ENCODE measurements at regions not wholly inside any gene's neighbourhood (a gene's known extent, or its start where the extent isn't known, plus 50 kb on each side); places are given as distances from the start of the nearest gene placed in this dataset.

GRCh38 chr13:50685956-50686355 is 157.5 kb downstream of the DLEU7 start:
- peak; percentile 35 for DNase-seq

- no peak for DNase-seq
Observed at GRCh38 chr13:50686551-50686950, 156.9 kb downstream of the DLEU7 start.

DNA sequence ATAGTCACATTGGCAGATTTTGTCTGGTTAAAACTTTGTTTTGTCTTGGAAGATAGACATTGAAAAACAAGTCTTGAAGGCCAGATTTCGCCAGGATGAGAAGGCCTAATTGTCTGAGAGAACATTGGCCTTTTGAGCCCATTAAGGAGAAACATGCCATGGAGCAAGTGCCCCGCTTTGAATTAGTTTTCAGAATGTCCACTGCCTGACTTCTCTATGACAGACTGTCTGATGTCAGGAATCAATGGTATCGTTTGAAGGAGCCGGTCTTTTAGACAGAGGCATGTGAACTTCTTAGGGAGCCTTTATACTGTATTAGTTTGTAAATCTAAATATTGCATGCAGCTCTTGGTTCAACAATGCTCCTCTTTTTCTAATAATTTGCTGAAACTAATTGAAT is 155.9 kb downstream of the DLEU7 start:
- no peak for DNase-seq

DNA sequence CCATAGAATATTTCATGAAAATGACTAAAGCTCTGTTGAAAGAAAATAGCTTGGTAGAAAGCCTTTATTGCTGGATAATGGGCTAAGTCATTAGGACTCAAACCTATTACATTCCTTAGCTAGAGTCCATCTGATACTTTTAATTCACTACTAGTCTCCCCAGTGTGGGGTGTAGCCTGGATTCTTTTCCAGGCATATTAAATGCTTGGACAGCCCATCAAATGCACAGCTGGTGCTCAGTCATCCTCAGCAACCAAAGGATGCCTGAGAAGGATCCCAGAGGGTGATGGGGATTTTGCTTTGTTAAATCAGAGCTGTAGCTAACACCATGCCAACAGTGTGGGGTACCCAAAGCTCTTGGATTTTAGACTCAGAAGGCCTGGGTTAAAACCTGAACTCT is 153.5 kb downstream of the DLEU7 start:
- DNase-seq, result no peak

DNA sequence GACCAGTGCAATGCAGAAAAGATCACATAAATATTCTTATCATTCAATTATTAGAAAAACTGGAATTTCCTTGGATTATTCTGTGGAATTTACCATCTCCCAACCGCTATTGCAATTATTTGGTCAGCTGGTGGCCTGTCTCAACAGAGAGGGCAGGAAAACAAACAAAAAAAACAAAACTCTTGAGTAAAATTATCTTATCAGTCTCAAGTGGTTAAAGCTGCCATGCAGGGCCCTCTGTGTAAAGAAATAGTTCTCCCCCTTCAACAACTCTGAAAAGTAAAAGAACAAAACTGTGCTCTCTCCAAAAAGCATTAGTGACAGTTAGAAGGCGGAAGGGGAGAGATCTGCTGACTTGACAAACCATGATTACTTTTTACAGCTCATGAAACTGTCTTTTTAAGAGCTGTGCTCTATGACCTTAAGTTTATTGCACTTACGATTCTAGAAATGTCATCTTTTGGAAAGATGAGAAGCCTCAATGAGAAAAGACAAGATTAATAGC is 152.3 kb downstream of the DLEU7 start:
- no peak for DNase-seq

DNA sequence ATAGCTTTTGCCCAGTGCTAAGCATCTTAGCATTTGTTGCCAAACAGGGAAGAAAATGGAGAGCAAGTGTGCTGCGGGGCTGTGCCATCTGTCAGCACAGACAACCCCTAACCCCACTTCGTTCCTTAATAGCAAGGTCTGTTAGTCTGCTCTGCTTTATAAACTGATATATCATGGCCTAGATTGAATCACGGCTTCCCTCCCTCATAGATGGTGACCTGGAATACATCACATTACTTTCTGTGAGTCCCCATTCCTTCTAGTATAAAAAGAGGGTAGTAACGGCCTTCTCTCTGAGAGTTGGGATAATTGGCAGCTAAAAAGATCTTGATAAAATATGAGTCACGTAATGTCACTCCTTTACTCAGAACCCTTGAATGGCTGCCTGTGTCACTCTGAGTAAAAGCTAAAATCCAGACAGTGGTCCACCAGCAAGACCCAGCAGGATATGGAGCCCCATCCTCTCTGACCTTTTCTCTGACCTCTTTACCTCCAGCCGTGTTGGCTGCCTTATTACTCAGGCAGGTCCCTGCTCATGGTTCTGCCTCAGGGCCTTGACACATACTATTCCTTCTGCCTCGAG is 151.7 kb downstream of the DLEU7 start:
- no peak for DNase-seq

- DNase-seq, result no peak
Observed at GRCh38 chr13:50692396-50692915, 151.0 kb downstream of the DLEU7 start.

DNA sequence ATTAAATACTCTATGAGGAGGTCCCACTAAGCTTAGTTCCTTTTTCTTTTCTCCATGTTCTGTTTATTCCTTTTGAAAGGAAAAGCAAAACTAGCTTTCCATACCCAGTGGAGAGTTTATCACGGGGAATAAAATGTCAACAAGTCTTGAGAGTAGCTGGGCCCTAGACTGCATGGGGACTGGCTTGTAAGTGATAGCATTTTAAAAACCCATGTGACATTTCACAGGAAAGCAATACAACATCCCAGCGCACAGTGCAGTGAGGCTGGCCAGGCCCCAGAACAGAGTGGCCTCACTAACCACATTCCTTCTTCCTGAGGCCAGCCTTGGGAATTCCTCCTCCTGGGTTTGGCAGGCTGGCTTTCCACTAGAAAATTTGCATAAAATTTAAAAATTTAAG is 149.8 kb downstream of the DLEU7 start:
- no peak for DNase-seq

GRCh38 chr13:50697746-50698539 is 145.5 kb downstream of the DLEU7 start:
- DNase-seq, result no peak

GRCh38 chr13:50699874-50700663 is 143.4 kb downstream of the DLEU7 start:
- DNase-seq, result no peak

DNA sequence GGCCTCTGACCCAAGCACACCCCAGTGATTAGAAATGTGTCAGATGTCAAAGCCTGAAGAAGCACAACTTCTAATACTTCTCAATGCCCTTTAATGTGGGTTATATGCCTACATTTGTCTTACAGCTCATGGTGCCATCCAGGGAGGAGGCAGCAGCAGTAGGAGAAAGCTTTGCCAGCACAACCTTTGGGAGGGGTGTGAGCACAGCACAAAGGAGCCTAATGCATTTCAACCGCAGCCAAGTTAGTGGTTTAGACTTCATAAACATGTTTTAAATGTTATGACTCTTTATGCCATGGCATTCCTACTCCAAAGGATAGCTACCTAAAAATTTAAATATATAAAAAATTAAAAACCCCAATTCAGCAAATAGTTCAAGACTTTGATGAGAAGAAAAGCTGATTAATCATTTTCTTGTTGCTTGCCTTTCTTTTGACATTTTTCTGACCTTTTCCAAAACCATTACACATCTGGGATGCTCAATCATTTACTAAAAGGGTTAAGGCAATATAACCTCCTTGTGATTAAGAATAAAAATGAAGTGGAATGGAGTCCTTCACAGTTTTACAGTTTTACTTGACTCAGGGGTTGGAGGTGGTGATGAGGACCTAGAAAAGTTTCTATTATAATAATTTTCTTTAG is 142.7 kb downstream of the DLEU7 start:
- no peak for DNase-seq

DNA sequence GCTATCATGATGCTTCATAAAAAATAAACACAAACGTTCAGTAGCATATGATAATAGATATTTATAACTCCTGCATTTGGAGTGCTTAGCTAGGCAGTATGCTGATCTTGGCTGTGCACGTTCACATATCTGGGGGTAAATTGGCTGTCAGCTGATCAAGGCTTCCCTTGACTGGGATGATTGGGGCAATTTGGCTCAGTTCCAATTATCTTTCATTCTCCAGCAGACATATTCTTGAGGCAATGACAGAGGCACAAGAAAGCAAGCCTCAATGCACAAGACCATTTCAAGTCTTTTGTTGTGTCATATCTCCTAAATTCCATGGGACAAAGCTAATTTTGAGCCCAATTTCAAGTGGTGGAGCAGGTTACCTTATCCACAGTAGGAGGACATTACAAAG is 142.0 kb downstream of the DLEU7 start:
- DNase-seq, result no peak

GRCh38 chr13:50706505-50706904 is 137.0 kb downstream of the DLEU7 start:
- DNase-seq, result no peak

GRCh38 chr13:50707628-50708027 is 135.9 kb downstream of the DLEU7 start:
- DNase-seq, result no peak

- no peak for DNase-seq
Observed at GRCh38 chr13:50708461-50708860, 135.0 kb downstream of the DLEU7 start.

DNA sequence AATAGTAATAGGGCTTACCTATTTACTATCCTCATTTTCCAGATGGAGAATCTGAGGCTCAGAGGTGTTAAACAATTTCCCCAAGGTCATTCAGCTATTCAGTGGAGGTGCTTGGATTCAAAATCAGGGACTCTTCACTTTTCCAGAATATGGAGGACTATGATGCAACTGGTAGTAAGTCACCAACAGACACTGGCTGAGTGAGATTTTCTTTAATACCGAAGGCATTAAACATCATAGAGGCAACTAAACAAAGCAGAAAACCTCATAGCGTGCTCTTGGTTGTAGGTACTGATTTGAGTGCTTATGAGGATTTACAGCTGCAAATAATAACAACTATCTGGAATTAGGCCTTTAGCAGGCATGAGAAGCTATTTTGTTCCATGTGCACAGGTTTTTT is 134.4 kb downstream of the DLEU7 start:
- no peak for DNase-seq

DNA sequence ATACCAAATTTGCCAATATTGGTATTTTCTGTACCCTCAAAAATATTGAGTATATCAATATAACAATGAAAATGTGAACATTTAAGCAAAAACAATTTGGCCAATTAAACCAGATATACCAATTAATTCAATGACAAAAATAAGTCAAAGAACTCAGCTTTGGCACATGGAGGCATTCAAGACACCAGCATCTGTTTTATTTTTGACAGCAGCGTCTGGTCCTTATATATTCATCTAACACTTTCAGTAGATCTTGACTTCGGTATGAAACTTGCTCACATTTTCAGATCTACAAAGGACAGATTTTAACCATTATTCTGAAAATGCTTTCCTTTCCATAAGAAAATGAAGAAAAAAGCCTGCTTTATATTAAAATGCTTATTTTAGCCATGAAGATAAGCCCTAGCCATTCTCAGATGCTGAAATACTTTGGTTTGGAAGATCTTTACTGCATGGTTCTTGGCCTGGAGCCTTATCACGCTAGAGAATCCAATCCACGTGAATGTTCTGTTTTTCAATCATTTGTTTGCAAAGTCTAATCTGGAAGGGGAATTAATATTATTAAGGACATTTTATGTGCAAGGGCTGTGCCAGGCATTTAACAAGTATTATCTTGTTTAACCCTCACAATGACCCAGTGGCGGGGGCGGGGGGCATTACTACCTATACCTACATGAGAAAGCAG is 132.2 kb downstream of the DLEU7 start:
- DNase-seq, result no peak

GRCh38 chr13:50711996-50712395 is 131.5 kb downstream of the DLEU7 start:
- no peak for DNase-seq

GRCh38 chr13:50712456-50712855 is 131.0 kb downstream of the DLEU7 start:
- DNase-seq, result peak; percentile 78

- DNase-seq, result no peak
Observed at GRCh38 chr13:50712881-50713280, 130.6 kb downstream of the DLEU7 start.

DNA sequence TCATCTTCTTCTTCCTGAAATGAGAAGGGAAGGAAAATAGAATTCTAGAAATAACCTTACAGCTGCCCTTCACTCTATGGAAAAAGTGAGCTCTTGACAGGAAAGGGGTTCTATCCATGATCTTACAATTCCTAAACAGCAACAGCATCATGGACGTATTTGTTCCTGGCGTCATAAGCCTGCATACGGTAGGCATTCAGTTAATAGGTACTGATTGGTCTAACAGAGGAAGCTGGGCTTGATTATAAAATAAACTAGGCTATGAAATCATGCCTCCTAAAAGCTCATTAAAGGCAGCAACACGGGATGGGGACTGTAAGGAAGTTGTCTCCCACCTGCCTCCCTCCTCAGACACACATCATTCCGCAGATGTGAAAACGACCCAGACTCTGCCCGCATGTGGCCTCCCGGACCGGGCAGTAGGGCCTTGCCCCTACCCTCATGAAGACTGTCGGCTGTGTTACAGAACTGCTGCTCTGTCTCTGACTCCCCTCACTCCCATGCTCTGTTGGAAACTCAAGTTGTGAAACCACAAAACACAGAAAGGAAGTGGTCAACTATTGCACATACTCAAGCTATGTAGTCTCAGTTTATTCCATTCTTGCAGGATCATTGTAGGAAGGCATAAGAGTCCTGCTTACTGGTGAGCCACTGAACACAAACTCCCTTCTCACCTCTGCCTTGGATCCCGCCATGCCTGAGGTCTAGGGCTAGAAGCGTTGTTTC is 129.8 kb downstream of the DLEU7 start:
- peak; percentile 5 for DNase-seq

Data from skin of body (tissue), 1 donor.